Sigmoid colon (tissue), 6 donors: ENCODE measurements at regions not wholly inside any gene's neighbourhood (a gene's known extent, or its start where the extent isn't known, plus 50 kb on each side); places are given as distances from the start of the nearest gene placed in this dataset.
A peak's percentile ranks its signal among the peaks of the same experiment; 100 is the strongest.
"Not testable (repeated sequence)": the region's sequence is repeated elsewhere in the genome, so short reads cannot be mapped to it uniquely, and the experiment has no call there.

ENCODE experiments used
- DNase-seq: peaks from one replicate; pipeline ENCODE4 v3.0.0-alpha.2; 2019
- H3K27ac ChIP-seq, 4 donors: fragments of 200-600 bp; sonication (generic); one replicate each; pipeline ENCODE4 v1.5.1; 2016 to 2019; ENCODE audit warnings: mild to moderate bottlenecking in 1 of 4
- H3K27me3 ChIP-seq, 3 donors: fragments of 200-600 bp; sonication (generic); one replicate each; pipeline ENCODE4 v1.5.1; 2019; ENCODE audit warnings: mild to moderate bottlenecking in 1 of 3
- H3K36me3 ChIP-seq, 4 donors: fragments of 200-600 bp; sonication (generic); one replicate each; pipeline ENCODE4 v1.5.1; 2016 to 2019
- H3K4me1 ChIP-seq, 4 donors: fragments of 200-600 bp; sonication (generic); one replicate each; pipeline ENCODE4 v1.5.1; 2017 to 2019
- H3K4me3 ChIP-seq, 4 donors: fragments of 200-600 bp; sonication (generic); one replicate each; pipeline ENCODE4 v1.5.1; 2017 to 2019; ENCODE audit warnings: mild to moderate bottlenecking in 2 of 4, moderate library complexity in 1 of 4
- H3K9me3 ChIP-seq, 4 donors: fragments of 200-600 bp in 3 of 4; sonication (generic) in 3 of 4; one replicate each; pipeline versions ENCODE4 v1.5.1 to v1.6.1; 2013 to 2019
- EP300 ChIP-seq, 4 donors: sonication (generic); formaldehyde crosslinking; IDR thresholded peaks; one replicate each; pipeline ENCODE4 v1.6.1; 2017; ENCODE audit warnings: antibody characterized with exemption in 4 of 4
- POLR2A ChIP-seq, 2 donors: fragments of 450-650 bp; IDR thresholded peaks; one replicate each; pipeline ENCODE4 v1.6.1; 2016; ENCODE audit warnings: antibody characterized with exemption in 2 of 2, mild to moderate bottlenecking in 2 of 2, moderate library complexity in 2 of 2
- POLR2AphosphoS5 ChIP-seq, 4 donors: sonication (generic); formaldehyde crosslinking; IDR thresholded peaks; one replicate each; pipeline ENCODE4 v1.6.1; 2017; ENCODE audit warnings: antibody characterized with exemption in 4 of 4
- WGBS, 2 donors: extraction: QIAGEN DNeasy Blood & Tissue Kit; methylation state at CpG; one replicate each; pipeline ENCODE4 v1.1.7; 2013; 5-methylcytosine and 5-hydroxymethylcytosine counted together
- intact Hi-C: fragments of 100-400 bp; cut with DNase I; formaldehyde crosslinking; loops from one replicate; pipeline ENCODE4 v1.15.1; 2023
- TF ChIP-seq, protein P1 (sequence below), 4 experiments: fragments of 450-650 bp in 3 of 4; fragments of 200-600 bp in 1 of 4; IDR thresholded peaks; one replicate each; pipeline ENCODE4 v1.5.1; 2016 to 2019; ENCODE audit warnings: antibody characterized with exemption in 4 of 4, mild to moderate bottlenecking in 3 of 4, moderate library complexity in 2 of 4
- donor health status: healthy with polysubstance abuse.
- donor health status: healthy.

DNA sequence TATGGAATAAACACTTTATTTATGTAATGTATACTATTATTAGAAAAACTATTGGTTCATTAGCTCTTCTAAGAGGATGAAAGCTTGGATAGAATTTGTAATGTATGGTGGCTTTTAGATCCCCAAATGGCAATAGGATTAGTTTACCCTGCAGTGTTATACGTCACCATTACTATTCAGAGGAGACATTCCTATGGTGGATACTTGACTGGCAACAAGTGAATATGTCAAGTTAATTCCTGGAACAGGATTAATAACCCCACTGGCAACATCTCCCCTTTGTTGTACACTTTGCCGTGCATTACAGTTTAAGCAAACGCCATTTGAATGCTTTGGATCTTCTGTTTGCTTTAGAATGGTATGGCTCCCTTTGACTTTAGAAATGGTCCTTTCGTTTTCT is 420.3 kb downstream of the FAM47B start:
- TF ChIP-seq POLR2A (IDR thresholded peaks at IDR 0.05) = no peak
- no peak for TF ChIP-seq EP300 (IDR thresholded peaks at IDR 0.05)
- no peak for TF ChIP-seq POLR2AphosphoS5 (IDR thresholded peaks at IDR 0.05)
- TF ChIP-seq, protein P1, sequence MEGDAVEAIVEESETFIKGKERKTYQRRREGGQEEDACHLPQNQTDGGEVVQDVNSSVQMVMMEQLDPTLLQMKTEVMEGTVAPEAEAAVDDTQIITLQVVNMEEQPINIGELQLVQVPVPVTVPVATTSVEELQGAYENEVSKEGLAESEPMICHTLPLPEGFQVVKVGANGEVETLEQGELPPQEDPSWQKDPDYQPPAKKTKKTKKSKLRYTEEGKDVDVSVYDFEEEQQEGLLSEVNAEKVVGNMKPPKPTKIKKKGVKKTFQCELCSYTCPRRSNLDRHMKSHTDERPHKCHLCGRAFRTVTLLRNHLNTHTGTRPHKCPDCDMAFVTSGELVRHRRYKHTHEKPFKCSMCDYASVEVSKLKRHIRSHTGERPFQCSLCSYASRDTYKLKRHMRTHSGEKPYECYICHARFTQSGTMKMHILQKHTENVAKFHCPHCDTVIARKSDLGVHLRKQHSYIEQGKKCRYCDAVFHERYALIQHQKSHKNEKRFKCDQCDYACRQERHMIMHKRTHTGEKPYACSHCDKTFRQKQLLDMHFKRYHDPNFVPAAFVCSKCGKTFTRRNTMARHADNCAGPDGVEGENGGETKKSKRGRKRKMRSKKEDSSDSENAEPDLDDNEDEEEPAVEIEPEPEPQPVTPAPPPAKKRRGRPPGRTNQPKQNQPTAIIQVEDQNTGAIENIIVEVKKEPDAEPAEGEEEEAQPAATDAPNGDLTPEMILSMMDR (IDR thresholded peaks at IDR 0.05) = no peak
- intact Hi-C loops = no loop called here
- H3K4me1 ChIP-seq = no peaks in the 10 kb centered on the region
- DNase-seq = no peak
- H3K27ac ChIP-seq = no peak overlapping the region
- 82 to 83% methylated on average over 4 of the region's 4 CpGs for WGBS, 2 donors
- no peaks in the 10 kb centered on the region for H3K36me3 ChIP-seq
- no peaks in the 10 kb centered on the region for H3K27me3 ChIP-seq
- no peak overlapping the region for H3K4me3 ChIP-seq
- no peaks in the 10 kb centered on the region for H3K9me3 ChIP-seq

DNA sequence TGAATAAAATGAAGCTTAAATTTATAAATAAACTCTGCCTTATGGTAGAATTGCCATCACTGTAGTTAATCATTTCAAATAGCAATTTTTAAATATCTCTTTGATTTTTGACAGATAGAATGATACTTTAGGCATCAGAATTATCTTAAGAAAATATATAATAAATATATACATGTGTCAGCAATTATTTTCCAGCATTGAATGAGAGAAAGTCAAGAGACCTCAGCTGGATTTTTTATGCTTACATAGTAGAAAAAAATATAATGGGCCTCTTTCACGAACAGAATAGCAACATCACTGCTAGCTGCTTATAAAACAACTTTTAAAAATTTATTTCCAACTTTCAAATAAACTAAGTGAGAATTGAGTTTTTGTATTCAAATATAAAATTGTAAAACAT is 424.0 kb upstream of the MAGEB16 start:
- H3K9me3 ChIP-seq = no peaks in the 10 kb centered on the region
- H3K27ac ChIP-seq = no peak overlapping the region
- intact Hi-C loops = no loop called here
- TF ChIP-seq POLR2AphosphoS5 (IDR thresholded peaks at IDR 0.05) (no peak), EP300 (IDR thresholded peaks at IDR 0.05) (no peak), POLR2A (IDR thresholded peaks at IDR 0.05) (no peak)
- TF ChIP-seq, protein P1 (IDR thresholded peaks at IDR 0.05) = no peak
- no peaks in the 10 kb centered on the region for H3K4me1 ChIP-seq
- WGBS, 2 donors = 63 to 67% methylated on average over 1 of the region's 1 CpG
- H3K36me3 ChIP-seq = no peaks in the 10 kb centered on the region
- H3K27me3 ChIP-seq = no peaks in the 10 kb centered on the region
- DNase-seq = no peak
- H3K4me3 ChIP-seq = no peak overlapping the region

DNA sequence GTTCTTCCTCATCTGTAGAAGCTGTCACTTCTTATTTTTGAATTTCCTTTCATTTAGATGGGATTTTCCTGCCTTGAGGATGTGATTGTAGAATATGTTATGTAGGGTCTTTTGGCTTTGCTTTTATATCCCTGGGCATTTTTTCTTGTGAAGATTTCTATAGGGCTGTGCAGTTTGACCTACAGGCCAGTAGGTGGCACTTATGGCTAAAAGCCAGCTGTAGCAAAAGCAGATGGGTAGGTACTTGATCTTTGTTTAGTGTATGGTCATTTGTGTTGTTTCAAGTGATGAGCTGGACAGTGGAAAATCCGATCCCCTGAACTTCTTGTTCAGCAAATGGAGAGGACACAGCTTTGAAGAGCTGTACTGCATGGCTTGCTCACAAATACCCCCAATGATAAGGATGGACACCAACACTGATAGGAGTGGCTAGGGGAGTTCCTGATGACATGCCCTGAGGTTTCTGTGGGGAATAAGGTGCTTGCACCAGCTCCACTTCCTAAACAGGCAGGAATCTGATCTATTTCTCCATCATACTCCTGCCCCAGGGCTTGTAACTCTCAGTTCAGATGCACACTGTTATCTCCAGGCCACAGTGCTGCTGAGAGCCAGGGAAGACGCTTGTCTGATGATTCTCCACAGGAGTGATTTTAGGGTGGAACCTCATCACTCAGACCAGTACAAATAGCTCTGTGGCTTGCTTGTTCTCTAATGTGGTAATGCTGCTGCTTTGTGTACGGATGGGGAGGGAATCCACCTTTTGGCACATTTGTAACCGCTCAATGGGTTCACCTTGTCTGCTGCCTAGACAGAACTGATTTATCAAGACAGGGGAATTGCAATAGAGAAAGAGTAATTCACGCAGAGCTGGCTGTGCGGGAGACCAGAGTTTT is 417.1 kb upstream of the MAGEB16 start:
- no peak for DNase-seq
- intact Hi-C loops = no loop called here
- Histone ChIP-seq H3K36me3 (no peaks in the 10 kb centered on the region), H3K27ac (no peak overlapping the region), H3K27me3 (no peaks in the 10 kb centered on the region), H3K9me3 (no peaks in the 10 kb centered on the region), H3K4me3 (no peak overlapping the region), H3K4me1 (no peaks in the 10 kb centered on the region)
- 79 to 81% methylated on average over 6 of the region's 6 CpGs for WGBS, 2 donors
- TF ChIP-seq EP300 (IDR thresholded peaks at IDR 0.05) = no peak
- TF ChIP-seq, protein P1 (IDR thresholded peaks at IDR 0.05) = peak in 1 of 4 experiments; percentile 39
- no peak for TF ChIP-seq POLR2AphosphoS5 (IDR thresholded peaks at IDR 0.05)
- TF ChIP-seq POLR2A (IDR thresholded peaks at IDR 0.05) = no peak

- H3K4me3 ChIP-seq, H3K27ac ChIP-seq, H3K9me3 ChIP-seq, DNase-seq, H3K36me3 ChIP-seq, H3K4me1 ChIP-seq, intact Hi-C loops, H3K27me3 ChIP-seq: not testable (repeated sequence)
- 95 to 96% methylated on average over 3 of the region's 3 CpGs for WGBS, 2 donors
Observed at GRCh38 chrX:35381709-35382108, 416.4 kb upstream of the MAGEB16 start.

- no peak for TF ChIP-seq EP300 (IDR thresholded peaks at IDR 0.05)
- TF ChIP-seq, protein P1 (IDR thresholded peaks at IDR 0.05) = no peak
- TF ChIP-seq POLR2AphosphoS5 (IDR thresholded peaks at IDR 0.05) = no peak
- no peak for TF ChIP-seq POLR2A (IDR thresholded peaks at IDR 0.05)
- no peaks in the 10 kb centered on the region for H3K27me3 ChIP-seq
- H3K36me3 ChIP-seq = no peaks in the 10 kb centered on the region
- H3K27ac ChIP-seq = no peak overlapping the region
- no peaks in the 10 kb centered on the region for H3K4me1 ChIP-seq
- no peak overlapping the region for H3K4me3 ChIP-seq
- intact Hi-C loops = no loop called here
- WGBS, 2 donors = 71 to 74% methylated on average over 4 of the region's 4 CpGs
- H3K9me3 ChIP-seq = no peaks in the 10 kb centered on the region
- no peak for DNase-seq
Observed at GRCh38 chrX:35382966-35383365, 415.2 kb upstream of the MAGEB16 start.
